LNCaP clone FGC (cell line): ENCODE measurements at regions not wholly inside any gene's neighbourhood (a gene's known extent, or its start where the extent isn't known, plus 50 kb on each side); places are given as distances from the start of the nearest gene placed in this dataset.

ENCODE experiments used
- DNase-seq: peaks from one replicate; pipeline ENCODE4 v3.0.0-alpha.2; 2011; ENCODE audit warnings: low read depth
- H3K4me3 ChIP-seq: 2 replicates; pipeline ENCODE4 v1.5.1; 2011; ENCODE audit warnings: mild to moderate bottlenecking, low read depth, low read length, control low read depth
- TF ChIP-seq, protein P1 (sequence below): IDR thresholded peaks from 2 replicates; pipeline ENCODE4 v1.5.1; 2012; ENCODE audit warnings: mild to moderate bottlenecking; ENCODE audit not compliant: control insufficient read depth, insufficient read depth; ENCODE audit errors: extremely low read depth

DNA sequence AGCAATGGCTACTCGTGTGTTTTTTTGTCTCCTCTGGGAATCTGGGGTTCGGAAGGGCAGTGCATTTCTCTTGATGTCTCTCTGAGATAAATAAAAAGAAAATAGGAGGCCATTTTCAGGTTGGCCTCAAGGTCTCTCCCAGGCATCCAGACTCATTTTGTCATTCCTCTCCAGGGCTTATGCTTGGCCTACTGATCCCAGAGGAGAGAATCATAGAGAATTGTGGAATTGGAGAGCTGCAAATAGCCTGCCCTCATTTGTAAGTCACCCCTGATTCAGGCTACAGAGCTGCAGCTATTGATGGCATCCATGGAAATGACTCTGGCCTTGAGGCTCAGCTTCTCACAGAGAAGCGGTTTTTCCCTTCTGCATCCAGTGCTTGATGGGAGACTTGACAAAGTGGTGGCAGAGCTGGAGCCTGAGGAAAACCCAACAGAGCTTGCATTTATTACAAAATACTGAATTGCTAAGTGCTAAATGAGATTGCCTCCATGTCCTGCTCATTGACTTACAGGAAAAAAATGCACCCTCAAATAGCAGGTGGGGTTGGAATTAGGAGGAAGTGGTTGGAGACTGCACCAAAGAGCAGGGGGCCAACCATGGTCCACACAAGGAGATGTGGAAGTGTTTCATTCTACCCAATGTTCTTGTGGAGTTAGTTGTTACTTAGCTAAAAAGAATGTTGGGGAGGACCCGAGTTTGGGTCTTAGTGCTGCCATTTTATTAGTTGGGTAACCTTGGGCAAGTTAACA, 140.4 kb downstream of the S1PR1 start:
- DNase-seq = no peak
- H3K4me3 ChIP-seq = no peak overlapping the region
- TF ChIP-seq, protein P1, sequence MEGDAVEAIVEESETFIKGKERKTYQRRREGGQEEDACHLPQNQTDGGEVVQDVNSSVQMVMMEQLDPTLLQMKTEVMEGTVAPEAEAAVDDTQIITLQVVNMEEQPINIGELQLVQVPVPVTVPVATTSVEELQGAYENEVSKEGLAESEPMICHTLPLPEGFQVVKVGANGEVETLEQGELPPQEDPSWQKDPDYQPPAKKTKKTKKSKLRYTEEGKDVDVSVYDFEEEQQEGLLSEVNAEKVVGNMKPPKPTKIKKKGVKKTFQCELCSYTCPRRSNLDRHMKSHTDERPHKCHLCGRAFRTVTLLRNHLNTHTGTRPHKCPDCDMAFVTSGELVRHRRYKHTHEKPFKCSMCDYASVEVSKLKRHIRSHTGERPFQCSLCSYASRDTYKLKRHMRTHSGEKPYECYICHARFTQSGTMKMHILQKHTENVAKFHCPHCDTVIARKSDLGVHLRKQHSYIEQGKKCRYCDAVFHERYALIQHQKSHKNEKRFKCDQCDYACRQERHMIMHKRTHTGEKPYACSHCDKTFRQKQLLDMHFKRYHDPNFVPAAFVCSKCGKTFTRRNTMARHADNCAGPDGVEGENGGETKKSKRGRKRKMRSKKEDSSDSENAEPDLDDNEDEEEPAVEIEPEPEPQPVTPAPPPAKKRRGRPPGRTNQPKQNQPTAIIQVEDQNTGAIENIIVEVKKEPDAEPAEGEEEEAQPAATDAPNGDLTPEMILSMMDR = no peak

DNA sequence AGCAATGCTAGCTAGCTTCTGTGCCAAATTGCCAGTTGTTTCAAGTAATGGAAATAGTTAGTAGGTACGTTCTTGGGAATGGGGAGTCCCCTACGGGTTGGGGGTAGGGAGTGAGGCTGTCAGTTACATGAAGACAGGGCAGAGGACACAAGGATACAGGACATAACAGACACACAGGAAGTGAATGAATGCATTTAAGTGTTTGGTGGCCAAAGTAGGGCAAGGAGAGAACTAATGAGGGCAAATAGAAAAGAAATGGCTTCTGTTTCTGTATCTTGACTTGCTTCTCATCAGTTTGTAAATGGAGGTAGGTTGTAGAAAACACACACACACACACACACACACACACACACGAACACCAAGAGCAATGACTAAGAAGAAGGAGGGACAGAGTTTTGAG, 142.2 kb downstream of the S1PR1 start:
- TF ChIP-seq, protein P1 = no peak
- no peak for DNase-seq
- no peak overlapping the region for H3K4me3 ChIP-seq

DNA sequence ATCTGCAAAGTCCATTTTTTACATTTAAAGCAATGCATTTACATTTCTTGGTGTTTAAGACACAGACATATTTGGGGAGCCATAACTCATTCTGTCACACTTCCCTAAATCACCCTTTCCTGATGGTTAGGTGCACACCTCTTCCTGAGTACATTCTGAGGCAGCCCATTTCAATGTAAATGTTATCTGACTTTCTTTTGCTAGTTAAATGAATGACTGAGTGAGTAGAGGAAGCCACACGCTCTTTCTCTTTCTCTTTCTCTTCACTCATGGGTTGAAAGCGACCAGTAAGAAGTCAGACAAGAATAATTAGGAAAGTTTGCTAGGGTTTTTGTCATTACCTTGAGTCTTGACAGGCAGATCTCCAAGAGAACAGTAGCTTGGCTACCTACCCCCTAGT, 143.1 kb downstream of the S1PR1 start:
- TF ChIP-seq, protein P1 = no peak
- no peak overlapping the region for H3K4me3 ChIP-seq

DNA sequence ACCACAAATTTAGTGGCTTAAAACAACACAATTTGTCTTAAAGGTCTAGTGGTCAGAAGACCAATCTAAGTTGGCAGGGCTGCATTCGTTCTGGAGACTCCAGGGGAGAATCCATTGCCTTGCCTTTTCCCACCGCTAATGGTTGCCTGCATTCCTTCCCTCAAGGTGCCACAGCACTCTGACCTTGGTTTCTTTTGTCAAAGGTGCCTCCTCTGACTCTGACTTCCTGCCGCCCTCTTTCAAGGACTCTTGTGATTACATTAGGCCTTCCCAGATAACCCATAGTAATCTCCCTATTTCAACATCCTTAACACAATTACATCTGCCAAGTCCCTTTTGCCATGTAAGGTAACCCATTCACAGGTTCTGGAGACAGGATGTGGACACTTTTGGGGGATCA, 145.3 kb downstream of the S1PR1 start:
- DNase-seq = no peak
- no peak overlapping the region for H3K4me3 ChIP-seq
- TF ChIP-seq, protein P1 = no peak

More for the DNA sequence above, 143.1 kb downstream of the S1PR1 start:
- no peak for DNase-seq

DNA sequence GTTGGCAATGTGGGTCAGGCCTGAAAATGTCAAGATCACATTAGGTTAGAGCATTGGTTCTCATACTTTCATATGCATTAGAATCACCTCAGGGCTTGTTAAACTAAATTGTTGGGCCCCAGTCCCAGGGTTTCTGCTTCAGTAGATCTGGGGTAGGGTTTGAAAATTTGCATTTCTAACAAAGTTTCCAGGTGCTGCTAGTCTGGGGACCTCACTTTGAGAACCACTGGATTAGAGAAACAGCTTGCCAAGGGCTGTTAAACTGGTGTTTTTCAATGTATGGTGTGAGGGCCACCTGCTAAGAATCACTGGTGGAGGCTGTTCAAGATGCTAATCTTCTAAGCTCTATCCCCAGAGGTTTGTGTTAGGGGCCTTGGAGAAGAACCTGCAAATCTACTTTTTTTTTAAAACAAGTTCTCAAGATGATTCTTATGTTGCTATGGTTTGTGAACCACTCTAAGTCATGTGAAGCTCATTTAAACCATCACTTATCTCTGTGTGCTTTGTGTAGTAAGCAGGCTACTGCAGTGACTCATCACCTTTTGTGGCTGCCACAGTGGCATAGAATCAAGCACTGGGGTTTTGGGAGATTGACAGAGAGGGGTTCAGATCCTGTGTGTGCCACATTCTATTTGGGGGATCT, 152.2 kb downstream of the S1PR1 start:
- TF ChIP-seq, protein P1 = no peak
- no peak for DNase-seq
- H3K4me3 ChIP-seq = no peak overlapping the region

DNA sequence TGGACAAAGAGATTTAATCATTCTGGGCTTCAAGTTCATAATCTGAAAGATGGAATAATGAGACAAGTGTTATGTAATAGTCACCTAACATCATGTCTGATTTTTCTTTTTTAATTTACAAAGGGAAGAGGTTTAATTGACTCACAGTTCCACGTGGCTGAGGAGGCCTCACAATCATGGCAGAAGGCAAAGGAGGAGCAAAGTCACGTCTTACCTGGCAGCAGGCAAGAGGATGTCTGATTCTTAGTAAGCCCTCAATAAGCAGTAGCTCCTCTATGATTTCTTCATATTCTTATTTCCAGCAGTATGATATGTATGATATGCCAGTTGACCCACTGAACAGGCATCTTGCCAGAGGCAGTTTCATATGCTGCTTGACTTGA, 152.7 kb downstream of the S1PR1 start:
- TF ChIP-seq, protein P1 = no peak
- no peak overlapping the region for H3K4me3 ChIP-seq
- DNase-seq = no peak
